GM12878 (cell line): ENCODE measurements at regions not wholly inside any gene's neighbourhood (a gene's known extent, or its start where the extent isn't known, plus 50 kb on each side); places are given as distances from the start of the nearest gene placed in this dataset.

Experiments
- ATAC-seq: fragments of 200-7000 bp; cut with Tn5 transposase; 3 replicates; pipeline ENCODE4 v1.9.1; 2020; ENCODE audit warnings: mild to moderate bottlenecking, moderate library complexity
- BruUV-seq: library from RNA; stranded (reverse); fragments of 400-500 nt; replicated peaks from 2 replicates; lab custom pipeline; 2021; lab: Mats Ljungman, UMichigan
- CTCF ChIA-PET: fragments of 300-600 bp; sonication (Branson Sonifier 250); formaldehyde crosslinking; extraction: SDS; loops from one replicate; lab custom pipeline; 2021; ENCODE audit warnings: inconsistent platforms; lab: Yijun Ruan, JAX
- POLR2A ChIA-PET: fragments of 350-600 bp; formaldehyde crosslinking; extraction: SDS; loops from one replicate; lab custom pipeline; 2021; ENCODE audit warnings: inconsistent platforms; lab: Charles Lee
- RAD21 ChIA-PET: fragments of 300-600 bp; sonication (Branson Sonifier 250); formaldehyde crosslinking; loops from one replicate; lab custom pipeline; 2023; ENCODE audit warnings: antibody characterized with exemption; ENCODE audit not compliant: unreplicated experiment; lab: Charles Lee
- SMC1A ChIA-PET: fragments of 300-600 bp; sonication (Branson Sonifier 250); formaldehyde crosslinking; loops from one replicate; lab custom pipeline; 2023; ENCODE audit not compliant: unreplicated experiment, uncharacterized antibody; lab: Charles Lee
- DNase-seq: peaks from one replicate; pipeline ENCODE4 v3.0.0-alpha.2; 2011; ENCODE audit warnings: low read depth, low spot score
- FAIRE-seq: peaks from 3 replicates; lab custom pipeline; 2011; peaks lifted over from hg19 to GRCh38; lab: Jason Lieb, UNC
- H2AFZ ChIP-seq: 2 replicates; pipeline ENCODE4 v1.6.0; 2011; ENCODE audit warnings: low read depth, low read length, control low read depth; ENCODE audit not compliant: control insufficient read depth
- H3K27ac ChIP-seq: 2 replicates; pipeline ENCODE4 v1.5.1; 2011; ENCODE audit warnings: control low read depth; ENCODE audit not compliant: control insufficient read depth, insufficient read depth
- H3K27me3 ChIP-seq, 2 experiments: replicated peaks in 1 of 2; 2 replicates each; pipeline versions ENCODE4 v1.6.0 to v1.6.1; 2011; ENCODE audit warnings: low read length in 1 of 2; ENCODE audit not compliant: control insufficient read depth in 2 of 2, insufficient read depth in 2 of 2
- H3K36me3 ChIP-seq, 2 experiments: 2 replicates each; pipeline ENCODE4 v1.5.1; 2011; ENCODE audit warnings: low read length in 1 of 2; ENCODE audit not compliant: control insufficient read depth in 2 of 2, insufficient read depth in 2 of 2
- H3K4me1 ChIP-seq: 2 replicates; pipeline ENCODE4 v1.6.1; 2011; ENCODE audit warnings: mild to moderate bottlenecking, low read length, moderate library complexity, mixed read lengths; ENCODE audit not compliant: control insufficient read depth, insufficient read depth
- H3K4me2 ChIP-seq: 2 replicates; pipeline ENCODE4 v1.6.0; 2011; ENCODE audit warnings: control low read depth; ENCODE audit not compliant: control insufficient read depth, insufficient read depth
- H3K4me3 ChIP-seq: fragments of 200-600 bp; sonication (generic); 2 replicates; pipeline ENCODE4 v1.5.1; 2016
- H3K79me2 ChIP-seq: 2 replicates; pipeline ENCODE4 v1.6.0; 2011; ENCODE audit warnings: low read length; ENCODE audit not compliant: control insufficient read depth, insufficient read depth
- H3K9ac ChIP-seq: 2 replicates; pipeline ENCODE4 v1.8.0; 2011; ENCODE audit warnings: low read length, control low read depth, mixed read lengths; ENCODE audit not compliant: control insufficient read depth, insufficient read depth
- H3K9me3 ChIP-seq: replicated peaks from 3 replicates; pipeline ENCODE4 v1.5.1; 2011; ENCODE audit warnings: mild to moderate bottlenecking, low read length; ENCODE audit not compliant: control insufficient read depth, insufficient read depth
- H4K20me1 ChIP-seq: 2 replicates; pipeline ENCODE4 v1.6.0; 2011; ENCODE audit not compliant: control insufficient read depth, insufficient read depth
- CEBPB ChIP-seq, 2 experiments: fragments of 150-350 bp in 1 of 2; IDR thresholded peaks; 2 replicates each; pipeline ENCODE4 v1.6.1; 2012 to 2014; ENCODE audit warnings: low read depth in 2 of 2, low read length in 2 of 2, borderline replicate concordance in 1 of 2, inconsistent platforms in 1 of 2
- YBX1 ChIP-seq: fragments of 450-650 bp; IDR thresholded peaks from 2 replicates; pipeline ENCODE4 v1.6.1; 2016; ENCODE audit warnings: antibody characterized with exemption
- ZBTB4 ChIP-seq: fragments of 450-650 bp; formaldehyde crosslinking; IDR thresholded peaks from 2 replicates; pipeline ENCODE4 v1.4.0; 2022; ENCODE audit warnings: mild to moderate bottlenecking, moderate library complexity
- WGBS: methylation state at CpG from one replicate; pipeline ENCODE4 v1.1.6; 2016; ENCODE audit warnings: low lambda C conversion rate; ENCODE audit not compliant: insufficient replicate concordance, insufficient coverage; ENCODE audit errors: missing lambda C conversion rate; 5-methylcytosine and 5-hydroxymethylcytosine counted together
- in situ Hi-C: fragments of 300-500 bp; cut with MboI; formaldehyde crosslinking; loops from 9 replicates; pipeline ENCODE4 v1.14.3; 2018; ENCODE audit warnings: mixed read lengths
- intact Hi-C: fragments of 100-400 bp; cut with micrococcal nuclease; formaldehyde crosslinking; loops from one replicate; pipeline ENCODE4 v1.14.2; 2022; ENCODE audit not compliant: unreplicated experiment
- TF ChIP-seq, protein P1 (sequence below): IDR thresholded peaks from 2 replicates; pipeline ENCODE4 v1.6.1; 2011; ENCODE audit warnings: low read depth, low read length, improper control_type of control experiment, borderline replicate concordance
- TF ChIP-seq, protein P2 (sequence below): fragments of 450-650 bp; IDR thresholded peaks from 2 replicates; pipeline ENCODE4 v1.6.1; 2014; ENCODE audit warnings: mild to moderate bottlenecking

GRCh38 chr5:37950436-37950835, 110.6 kb upstream of the GDNF start:
- intact Hi-C loops, result no loop called here
- Histone ChIP-seq H3K27ac (no peak overlapping the region), H3K4me3 (no peak overlapping the region), H4K20me1 (no peaks in the 10 kb centered on the region), H3K79me2 (no peaks in the 10 kb centered on the region), H2AFZ (no peak overlapping the region), H3K9me3 (no peaks in the 10 kb centered on the region), H3K4me1 (no peaks in the 10 kb centered on the region), H3K27me3 (no peaks in the 10 kb centered on the region), H3K9ac (no peak overlapping the region), H3K36me3 (no peaks in the 10 kb centered on the region), H3K4me2 (no peak overlapping the region)
- no peak for DNase-seq
- no peak for FAIRE-seq
- 0% methylated on average over 1 of the region's 1 CpG for WGBS
- TF ChIP-seq, protein P1, sequence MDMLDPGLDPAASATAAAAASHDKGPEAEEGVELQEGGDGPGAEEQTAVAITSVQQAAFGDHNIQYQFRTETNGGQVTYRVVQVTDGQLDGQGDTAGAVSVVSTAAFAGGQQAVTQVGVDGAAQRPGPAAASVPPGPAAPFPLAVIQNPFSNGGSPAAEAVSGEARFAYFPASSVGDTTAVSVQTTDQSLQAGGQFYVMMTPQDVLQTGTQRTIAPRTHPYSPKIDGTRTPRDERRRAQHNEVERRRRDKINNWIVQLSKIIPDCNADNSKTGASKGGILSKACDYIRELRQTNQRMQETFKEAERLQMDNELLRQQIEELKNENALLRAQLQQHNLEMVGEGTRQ, result no peak
- no peak for TF ChIP-seq CEBPB (IDR thresholded peaks at IDR 0.05; ENCODE audit: borderline replicate concordance in 1 of 2, low read depth in 2 of 2, low read length in 2 of 2)
- TF ChIP-seq ZBTB4 (CRISPR knock-in tag), result no peak
- TF ChIP-seq, protein P2, sequence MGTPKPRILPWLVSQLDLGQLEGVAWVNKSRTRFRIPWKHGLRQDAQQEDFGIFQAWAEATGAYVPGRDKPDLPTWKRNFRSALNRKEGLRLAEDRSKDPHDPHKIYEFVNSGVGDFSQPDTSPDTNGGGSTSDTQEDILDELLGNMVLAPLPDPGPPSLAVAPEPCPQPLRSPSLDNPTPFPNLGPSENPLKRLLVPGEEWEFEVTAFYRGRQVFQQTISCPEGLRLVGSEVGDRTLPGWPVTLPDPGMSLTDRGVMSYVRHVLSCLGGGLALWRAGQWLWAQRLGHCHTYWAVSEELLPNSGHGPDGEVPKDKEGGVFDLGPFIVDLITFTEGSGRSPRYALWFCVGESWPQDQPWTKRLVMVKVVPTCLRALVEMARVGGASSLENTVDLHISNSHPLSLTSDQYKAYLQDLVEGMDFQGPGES, result no peak
- TF ChIP-seq YBX1, result no peak
- ChIA-PET POLR2A (no interaction called here), SMC1A (interaction anchor here (1.2 to 1.6 kb wide), 2 partner anchors 10 to 13 kb away, joined by 3 to 4 read pairs; no protein-coding TSS in a partner anchor), RAD21 (no interaction called here), CTCF (no interaction called here)
- no TSS peak for BruUV-seq
- no peak for ATAC-seq
- in situ Hi-C loops, result no loop called here
